Hepatocyte (in vitro differentiated cells): ENCODE measurements at regions not wholly inside any gene's neighbourhood (a gene's known extent, or its start where the extent isn't known, plus 50 kb on each side); places are given as distances from the start of the nearest gene placed in this dataset.

Experiments
- DNase-seq: peaks from one replicate; pipeline ENCODE4 v3.0.0-alpha.2; 2016; ENCODE audit warnings: low spot score
- H2AFZ ChIP-seq: fragments of 200-600 bp; sonication (generic); 2 replicates; pipeline ENCODE4 v1.6.0; 2016; ENCODE audit warnings: antibody characterized with exemption, mild to moderate bottlenecking
- H3K27ac ChIP-seq: fragments of 200-600 bp; sonication (generic); 2 replicates; pipeline ENCODE4 v1.5.1; 2016; ENCODE audit warnings: mild to moderate bottlenecking
- H3K27me3 ChIP-seq: fragments of 200-600 bp; sonication (generic); 2 replicates; pipeline ENCODE4 v1.6.1; 2016
- H3K36me3 ChIP-seq: fragments of 200-600 bp; sonication (generic); replicated peaks from 2 replicates; pipeline ENCODE4 v1.5.1; 2016; ENCODE audit warnings: low read depth; ENCODE audit not compliant: insufficient read depth
- H3K4me1 ChIP-seq: fragments of 200-600 bp; sonication (generic); 2 replicates; pipeline ENCODE4 v1.5.1; 2016; ENCODE audit warnings: mild to moderate bottlenecking, moderate library complexity; ENCODE audit not compliant: insufficient read depth
- H3K4me2 ChIP-seq: fragments of 200-600 bp; sonication (generic); 2 replicates; pipeline ENCODE4 v1.6.0; 2016
- H3K4me3 ChIP-seq: fragments of 200-600 bp; sonication (generic); 2 replicates; pipeline ENCODE4 v1.5.1; 2016; ENCODE audit warnings: mild to moderate bottlenecking
- H3K79me2 ChIP-seq: fragments of 200-600 bp; sonication (generic); 2 replicates; pipeline ENCODE4 v1.6.0; 2017; ENCODE audit warnings: mild to moderate bottlenecking
- H3K9me2 ChIP-seq: fragments of 200-600 bp; sonication (generic); replicated peaks from 2 replicates; pipeline ENCODE4 v1.6.0; 2017; ENCODE audit warnings: mild to moderate bottlenecking; ENCODE audit not compliant: insufficient read depth
- H3K9me3 ChIP-seq: fragments of 200-600 bp; sonication (generic); 2 replicates; pipeline ENCODE4 v1.5.1; 2016; ENCODE audit warnings: low read depth, mild to moderate bottlenecking
- H4K20me1 ChIP-seq: fragments of 200-600 bp; sonication (generic); 2 replicates; pipeline ENCODE4 v1.6.0; 2016; ENCODE audit warnings: mild to moderate bottlenecking; ENCODE audit not compliant: insufficient read depth, poor library complexity, severe bottlenecking
- CTCF ChIP-seq: fragments of 200-600 bp; sonication (generic); IDR thresholded peaks from 2 replicates; pipeline ENCODE4 v1.5.1; 2016; ENCODE audit warnings: antibody characterized with exemption, mild to moderate bottlenecking; ENCODE audit not compliant: poor library complexity
- EZH2 ChIP-seq: fragments of 200-600 bp; sonication (generic); IDR thresholded peaks from 2 replicates; pipeline ENCODE4 v1.6.1; 2016; ENCODE audit warnings: antibody characterized with exemption, mild to moderate bottlenecking, borderline replicate concordance
- EZH2phosphoT487 ChIP-seq: fragments of 200-600 bp; sonication (generic); IDR thresholded peaks from one replicate; pipeline ENCODE4 v1.6.1; 2018; ENCODE audit warnings: antibody characterized with exemption, mild to moderate bottlenecking, low read depth, moderate library complexity; ENCODE audit not compliant: unreplicated experiment, severe bottlenecking
- WGBS: methylation state at CpG from one replicate; pipeline ENCODE4 v1.1.6; 2016; ENCODE audit warnings: low lambda C conversion rate; ENCODE audit errors: missing lambda C conversion rate; 5-methylcytosine and 5-hydroxymethylcytosine counted together

DNA sequence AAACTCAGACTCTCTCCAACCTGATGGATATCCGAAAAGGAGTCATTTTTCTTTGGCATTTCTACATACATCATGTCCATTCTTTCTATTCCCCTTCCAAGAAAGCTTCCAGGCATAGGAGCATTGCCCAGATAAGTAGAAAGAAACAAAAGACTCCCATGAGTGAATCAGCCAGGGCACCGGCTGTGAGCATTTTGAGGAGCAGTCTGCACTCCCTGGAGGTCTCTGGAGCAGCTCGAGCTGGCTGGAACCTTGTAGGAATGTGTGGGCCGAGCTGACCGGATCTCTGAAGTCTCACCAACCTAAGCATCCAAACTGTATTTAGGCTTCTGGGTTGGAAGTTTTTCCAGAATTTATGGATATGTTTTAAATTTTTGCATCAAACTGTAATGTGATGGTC, 161.4 kb upstream of the TRPC7 start:
- no peak overlapping the region for H2AFZ ChIP-seq
- no peaks in the 10 kb centered on the region for H3K36me3 ChIP-seq
- 82% methylated on average over 5 of the region's 5 CpGs for WGBS
- no peak overlapping the region for H3K27ac ChIP-seq
- no peak for DNase-seq
- TF ChIP-seq CTCF (no peak), EZH2phosphoT487 (no peak), EZH2 (no peak)
- no peak overlapping the region for H3K4me2 ChIP-seq
- H3K4me1 ChIP-seq: peaks cover 7% of the 10 kb centered on the region
- H3K79me2 ChIP-seq: no peaks in the 10 kb centered on the region
- no peaks in the 10 kb centered on the region for H3K9me3 ChIP-seq
- H3K4me3 ChIP-seq: no peak overlapping the region
- no peaks in the 10 kb centered on the region for H3K9me2 ChIP-seq
- no peaks in the 10 kb centered on the region for H3K27me3 ChIP-seq
- H4K20me1 ChIP-seq: no peaks in the 10 kb centered on the region

GRCh38 chr5:136526021-136526420, 160.7 kb upstream of the TRPC7 start:
- Histone ChIP-seq H4K20me1 (no peaks in the 10 kb centered on the region), H3K27ac (no peak overlapping the region), H3K27me3 (no peaks in the 10 kb centered on the region), H2AFZ (no peak overlapping the region), H3K36me3 (no peaks in the 10 kb centered on the region), H3K4me1 (peaks cover 7% of the 10 kb centered on the region), H3K4me2 (no peak overlapping the region), H3K4me3 (no peak overlapping the region), H3K9me2 (no peaks in the 10 kb centered on the region), H3K79me2 (no peaks in the 10 kb centered on the region), H3K9me3 (no peaks in the 10 kb centered on the region)
- no peak for DNase-seq
- WGBS: 67% methylated on average over 4 of the region's 4 CpGs
- TF ChIP-seq CTCF: no peak
- no peak for TF ChIP-seq EZH2
- TF ChIP-seq EZH2phosphoT487: no peak

GRCh38 chr5:136525597-136525996, 160.3 kb upstream of the TRPC7 start:
- TF ChIP-seq EZH2: no peak
- no peak for TF ChIP-seq CTCF
- no peak for TF ChIP-seq EZH2phosphoT487
- WGBS: 29% methylated on average over 2 of the region's 2 CpGs
- no peaks in the 10 kb centered on the region for H3K9me3 ChIP-seq
- no peak overlapping the region for H3K4me3 ChIP-seq
- H3K27ac ChIP-seq: no peak overlapping the region
- no peaks in the 10 kb centered on the region for H4K20me1 ChIP-seq
- DNase-seq: no peak
- H2AFZ ChIP-seq: no peak overlapping the region
- H3K4me2 ChIP-seq: no peak overlapping the region
- peaks cover 7% of the 10 kb centered on the region for H3K4me1 ChIP-seq
- H3K36me3 ChIP-seq: no peaks in the 10 kb centered on the region
- H3K27me3 ChIP-seq: no peaks in the 10 kb centered on the region
- H3K79me2 ChIP-seq: no peaks in the 10 kb centered on the region
- no peaks in the 10 kb centered on the region for H3K9me2 ChIP-seq

GRCh38 chr5:136522217-136522956, 157.0 kb upstream of the TRPC7 start:
- Histone ChIP-seq H3K36me3 (no peaks in the 10 kb centered on the region), H2AFZ (no peak overlapping the region), H3K4me1 (no peaks in the 10 kb centered on the region), H3K27ac (no peak overlapping the region), H3K27me3 (no peaks in the 10 kb centered on the region), H3K79me2 (no peaks in the 10 kb centered on the region), H3K4me2 (no peak overlapping the region), H3K9me2 (no peaks in the 10 kb centered on the region), H3K4me3 (no peak overlapping the region), H4K20me1 (no peaks in the 10 kb centered on the region), H3K9me3 (no peaks in the 10 kb centered on the region)
- 50% methylated on average over 3 of the region's 3 CpGs for WGBS
- TF ChIP-seq CTCF (no peak), EZH2phosphoT487 (no peak), EZH2 (no peak)
- DNase-seq: peak; percentile 16
